ENCODE measurements at regions not wholly inside any gene's neighbourhood (a gene's known extent, or its start where the extent isn't known, plus 50 kb on each side); places are given as distances from the start of the nearest gene placed in this dataset.
A peak's percentile ranks its signal among the peaks of the same experiment; 100 is the strongest.

DNA sequence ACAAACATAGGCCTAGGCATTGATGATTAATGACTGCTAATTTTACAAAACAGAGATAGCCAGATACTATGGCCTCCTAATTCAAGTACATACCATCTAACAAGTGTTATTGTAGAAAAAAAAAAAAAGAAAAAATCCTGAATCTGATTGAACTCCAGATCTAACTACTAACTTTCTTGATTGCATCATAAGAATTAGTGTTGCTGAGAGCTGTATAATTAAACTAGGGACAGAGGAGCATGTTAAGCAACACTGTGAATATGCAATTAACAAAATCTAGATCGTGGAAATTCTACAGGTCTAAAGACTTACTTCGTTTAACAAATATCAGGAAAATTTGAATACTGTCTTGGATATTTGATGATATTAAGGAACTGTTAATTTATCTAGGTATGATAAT, 208.3 kb upstream of the ZNF608 start:
- Histone ChIP-seq H3K4me1 (ENCODE audit: insufficient read depth, low read length) (no peaks in the 10 kb centered on the region), H2AFZ (ENCODE audit: low read length) (no peak overlapping the region), H4K20me1 (ENCODE audit: insufficient read depth, low read length) (no peaks in the 10 kb centered on the region), H3K79me2 (ENCODE audit: insufficient read depth, low read length) (no peaks in the 10 kb centered on the region), H3K27me3 (ENCODE audit: control insufficient read depth in 1 of 2, insufficient read depth in 2 of 2, low read length in 2 of 2) (no peaks in the 10 kb centered on the region; a peak in 1 of 5 replicates), H3K4me3 (replicated peaks in 1 of 3; ENCODE audit: insufficient read depth in 1 of 3, low read depth in 2 of 3, low read length in 3 of 3) (no peak overlapping the region), H3K36me3 (replicated peaks in 1 of 2; ENCODE audit: control insufficient read depth in 1 of 2, insufficient read depth in 2 of 2, low read length in 2 of 2) (no peaks in the 10 kb centered on the region), H3K27ac (ENCODE audit: extremely low read length, insufficient read depth, low read length) (no peak overlapping the region), H3K4me2 (ENCODE audit: low read depth, low read length) (no peak overlapping the region), H3K9me3 (ENCODE audit: low read length) (no peaks in the 10 kb centered on the region), H3K9ac (ENCODE audit: insufficient read depth, low read depth, low read length) (no peak overlapping the region)
- intact Hi-C loops (cut with micrococcal nuclease; ENCODE audit: unreplicated experiment), result no loop called here
- in situ Hi-C loops (cut with HindIII; ENCODE audit: extremely low pct_ligation_motif_present, low pct_unique_long_range_greater_than_20kb), result no loop called here
- TF ChIP-seq GZF1 (CRISPR knock-in tag; IDR thresholded peaks at IDR 0.05) (no peak), ARNT2 (CRISPR knock-in tag; IDR thresholded peaks at IDR 0.05; ENCODE audit: low read depth) (no peak), ATF7 (IDR thresholded peaks at IDR 0.05) (peak; percentile 37; the same call in 1 of the 2 replicates), ATF7 (CRISPR knock-in tag; IDR thresholded peaks at IDR 0.05) (no peak), CEBPB (IDR thresholded peaks at IDR 0.05; ENCODE audit: borderline replicate concordance, low read depth, low read length) (peak; percentile 21; the same call in 1 of the 2 replicates), ATF7-NPFF (CRISPR knock-in tag; IDR thresholded peaks at IDR 0.05; ENCODE audit: low read depth) (no peak), ZFP37 (CRISPR knock-in tag; IDR thresholded peaks at IDR 0.05; ENCODE audit: borderline replicate concordance) (no peak), SIN3A (IDR thresholded peaks at IDR 0.05; ENCODE audit: borderline replicate concordance, low read depth, low read length) (no peak), ISL2 (CRISPR knock-in tag; IDR thresholded peaks at IDR 0.05) (no peak), ETV5 (CRISPR knock-in tag; IDR thresholded peaks at IDR 0.05; ENCODE audit: borderline replicate concordance) (no peak)
- TF ChIP-seq, protein P1, sequence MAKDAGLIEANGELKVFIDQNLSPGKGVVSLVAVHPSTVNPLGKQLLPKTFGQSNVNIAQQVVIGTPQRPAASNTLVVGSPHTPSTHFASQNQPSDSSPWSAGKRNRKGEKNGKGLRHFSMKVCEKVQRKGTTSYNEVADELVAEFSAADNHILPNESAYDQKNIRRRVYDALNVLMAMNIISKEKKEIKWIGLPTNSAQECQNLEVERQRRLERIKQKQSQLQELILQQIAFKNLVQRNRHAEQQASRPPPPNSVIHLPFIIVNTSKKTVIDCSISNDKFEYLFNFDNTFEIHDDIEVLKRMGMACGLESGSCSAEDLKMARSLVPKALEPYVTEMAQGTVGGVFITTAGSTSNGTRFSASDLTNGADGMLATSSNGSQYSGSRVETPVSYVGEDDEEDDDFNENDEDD (CRISPR knock-in tag; IDR thresholded peaks at IDR 0.05; ENCODE audit: borderline replicate concordance), result no peak
- TF ChIP-seq, protein P2, sequence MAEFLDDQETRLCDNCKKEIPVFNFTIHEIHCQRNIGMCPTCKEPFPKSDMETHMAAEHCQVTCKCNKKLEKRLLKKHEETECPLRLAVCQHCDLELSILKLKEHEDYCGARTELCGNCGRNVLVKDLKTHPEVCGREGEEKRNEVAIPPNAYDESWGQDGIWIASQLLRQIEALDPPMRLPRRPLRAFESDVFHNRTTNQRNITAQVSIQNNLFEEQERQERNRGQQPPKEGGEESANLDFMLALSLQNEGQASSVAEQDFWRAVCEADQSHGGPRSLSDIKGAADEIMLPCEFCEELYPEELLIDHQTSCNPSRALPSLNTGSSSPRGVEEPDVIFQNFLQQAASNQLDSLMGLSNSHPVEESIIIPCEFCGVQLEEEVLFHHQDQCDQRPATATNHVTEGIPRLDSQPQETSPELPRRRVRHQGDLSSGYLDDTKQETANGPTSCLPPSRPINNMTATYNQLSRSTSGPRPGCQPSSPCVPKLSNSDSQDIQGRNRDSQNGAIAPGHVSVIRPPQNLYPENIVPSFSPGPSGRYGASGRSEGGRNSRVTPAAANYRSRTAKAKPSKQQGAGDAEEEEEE (CRISPR knock-in tag; IDR thresholded peaks at IDR 0.05; ENCODE audit: borderline replicate concordance), result no peak
- DNase-seq (ENCODE audit: low spot score) (no peak), ATAC-seq (no peak), FAIRE-seq (no peak)
- ChIA-PET POLR2A (no interaction called here), CTCF (ENCODE audit: low intra/inter-chr PET ratio, low total read pairs) (no interaction called here)
- no TSS peak for BruUV-seq (replicated peaks)
- WGBS (ENCODE audit: low lambda C conversion rate), result 4% methylated on average over 2 of the region's 2 CpGs

Measured in HepG2 (cell line).